Activated T-helper 1 cell treated with Interleukin-2 at 50 U/mL for 16 hours (primary cell): ENCODE measurements at regions not wholly inside any gene's neighbourhood (a gene's known extent, or its start where the extent isn't known, plus 50 kb on each side); places are given as distances from the start of the nearest gene placed in this dataset.
"Not testable (repeated sequence)": the region's sequence is repeated elsewhere in the genome, so short reads cannot be mapped to it uniquely, and the experiment has no call there.

Source experiments
- DNase-seq: peaks from one replicate; pipeline ENCODE4 v3.0.0-alpha.2; 2020; ENCODE audit warnings: low read depth

DNA sequence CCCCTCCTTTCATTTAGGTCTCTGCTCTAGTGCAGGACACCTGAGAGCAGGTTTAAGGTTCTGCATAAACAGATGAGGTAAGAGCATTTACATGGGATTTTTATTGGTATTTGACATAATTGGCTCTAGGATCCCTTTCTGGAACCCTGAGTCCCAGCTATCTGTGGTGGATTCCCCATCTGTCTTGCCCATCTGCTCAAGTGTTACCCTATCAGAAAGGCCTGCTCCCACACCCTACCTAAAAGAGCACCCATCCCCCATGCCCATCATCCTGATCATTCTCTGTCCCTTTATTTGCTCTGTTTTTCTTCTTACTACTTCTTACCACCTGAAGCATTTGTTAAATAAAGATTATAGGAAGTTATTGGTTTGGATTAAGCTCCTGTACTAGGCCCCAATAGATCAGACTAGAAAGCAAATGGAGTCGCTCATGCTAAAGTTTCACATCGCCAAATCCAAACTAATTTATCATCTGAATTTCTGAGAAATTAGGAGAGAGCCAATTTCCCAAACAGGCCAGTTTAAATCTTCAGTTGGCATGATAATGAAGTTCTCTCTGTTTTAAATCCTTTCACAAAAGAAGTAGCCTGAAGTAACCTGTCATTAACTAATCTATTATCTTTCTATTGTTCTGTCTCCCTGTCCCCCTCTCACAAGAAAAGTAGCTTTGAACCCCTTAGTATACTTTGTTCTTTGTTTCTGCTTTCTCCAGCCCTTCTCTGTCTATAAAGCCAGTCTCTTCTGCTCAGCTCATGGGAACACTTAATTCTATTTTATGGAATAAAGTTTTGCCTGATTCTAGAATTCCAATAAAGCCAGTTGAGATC, 178.6 kb downstream of the ZNF674 start:
- no peak for DNase-seq

DNA sequence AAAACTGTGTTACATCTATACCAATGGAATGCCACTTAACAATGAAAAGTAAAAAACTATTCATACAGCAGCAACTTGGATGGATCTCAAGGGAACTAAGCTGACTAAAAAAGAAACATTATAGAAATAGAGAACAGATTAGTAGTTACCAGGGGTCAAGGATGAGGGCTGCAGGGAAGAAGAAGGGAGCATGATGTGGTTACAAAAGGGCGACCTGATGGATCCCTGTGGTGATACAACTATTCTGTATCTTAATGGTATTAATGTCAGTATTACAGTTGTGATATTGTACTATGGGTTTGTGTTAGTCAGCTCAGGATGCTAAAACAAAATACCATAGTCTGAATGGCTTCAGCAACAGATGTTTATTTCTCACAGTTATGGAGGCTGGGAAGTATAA, 190.7 kb downstream of the ZNF674 start:
- DNase-seq: no peak

DNA sequence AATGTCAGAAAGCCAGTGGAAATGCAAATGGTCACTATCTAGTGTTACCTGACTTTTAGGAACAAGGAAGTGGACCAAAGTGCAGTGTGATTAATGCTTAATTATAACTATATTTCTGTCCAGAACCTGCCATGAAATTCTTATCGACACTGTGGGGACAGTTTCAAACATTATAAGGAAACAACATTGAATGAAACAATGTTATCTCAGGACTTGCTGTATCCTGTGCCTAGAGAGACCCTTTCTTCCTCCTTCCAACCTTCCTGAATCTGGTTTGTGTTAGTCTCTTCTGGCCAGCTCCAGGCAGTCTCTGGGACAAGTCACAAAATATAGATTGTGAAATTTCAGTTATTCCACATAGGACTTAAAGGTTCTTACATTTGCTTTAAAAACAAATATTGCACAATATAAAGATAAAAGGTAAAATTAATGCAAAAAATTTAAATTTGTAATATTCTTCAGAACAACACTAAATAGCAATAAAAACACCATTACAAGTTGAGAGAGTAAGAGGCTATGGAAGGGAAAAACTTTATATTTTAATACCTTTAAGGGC, 203.4 kb downstream of the ZNF674 start:
- no peak for DNase-seq

DNA sequence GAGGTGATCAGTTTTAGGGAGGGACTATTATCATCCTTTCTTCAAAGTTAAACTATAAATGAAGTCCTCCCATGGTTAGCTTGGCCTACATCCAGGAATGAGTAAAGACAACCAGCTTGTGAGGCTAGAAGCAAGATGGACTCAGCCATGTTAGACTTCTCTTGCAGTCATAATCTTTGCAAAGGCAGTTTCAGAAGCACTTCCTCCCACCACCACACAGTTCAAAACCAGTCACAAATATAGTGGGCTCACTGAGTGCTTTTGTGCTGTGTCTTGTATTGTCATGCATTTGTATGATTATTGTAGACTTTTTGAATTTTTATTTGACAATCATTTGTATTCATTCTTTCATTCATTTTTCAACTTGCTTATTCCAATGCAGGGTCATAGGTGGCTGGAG, 204.5 kb downstream of the ZNF674 start:
- no peak for DNase-seq

DNA sequence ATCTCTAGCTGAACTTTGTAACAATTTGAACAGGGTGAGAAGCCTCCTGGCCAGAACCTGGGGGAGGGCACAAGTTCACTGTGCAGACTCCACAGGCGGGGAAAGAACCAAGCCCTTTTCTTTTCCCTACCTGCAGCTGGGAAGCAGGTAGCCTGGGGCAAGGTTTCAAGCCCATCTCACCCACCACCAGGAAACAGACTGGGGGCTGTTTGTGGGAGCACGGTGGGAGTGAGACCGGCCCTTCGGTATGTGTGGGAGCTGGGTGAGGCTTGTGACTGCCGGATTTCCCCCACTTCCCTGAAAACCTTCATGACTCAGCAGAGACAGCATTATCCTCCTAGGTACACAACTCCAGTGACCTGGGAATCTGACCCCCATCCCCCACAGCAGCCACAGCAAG, 211.7 kb downstream of the ZNF674 start:
- no peak for DNase-seq

DNA sequence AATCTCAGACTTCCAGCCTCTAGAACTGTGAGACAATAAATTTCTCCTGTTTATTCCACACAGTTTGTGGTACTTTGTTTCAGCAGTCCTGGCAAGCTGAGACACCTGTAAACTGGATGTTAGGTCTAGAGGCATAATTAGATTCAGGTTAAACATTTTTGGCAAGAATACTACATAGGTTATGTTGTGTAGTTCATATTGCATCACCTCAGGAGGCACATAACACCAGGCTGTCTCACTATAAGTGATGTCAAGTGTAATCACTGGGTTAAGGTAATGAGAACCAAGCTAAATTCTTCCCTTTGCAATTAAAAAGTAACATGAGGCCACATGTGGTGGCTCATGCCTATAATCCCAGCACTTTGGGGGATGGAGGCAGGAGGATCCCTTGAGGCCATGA, 214.2 kb downstream of the ZNF674 start:
- DNase-seq: no peak

DNA sequence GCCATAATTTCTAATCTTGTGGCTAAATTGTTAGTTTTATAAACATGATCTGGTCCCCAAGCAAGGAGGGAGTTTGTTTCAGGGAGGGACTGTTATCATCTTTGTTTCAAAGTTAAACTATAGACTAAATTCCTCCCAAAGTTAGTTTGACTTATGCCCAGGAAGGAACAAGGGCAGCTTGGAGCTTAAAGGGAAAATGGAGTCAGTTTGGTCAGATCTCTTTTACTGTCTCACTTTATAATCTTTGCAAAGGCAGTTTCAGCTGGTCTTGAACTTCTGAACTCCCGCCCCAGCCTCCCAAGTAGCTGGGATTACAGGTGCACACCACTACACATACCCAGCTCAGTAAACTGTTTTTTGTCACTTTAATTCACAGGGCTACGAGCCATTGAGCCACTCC, 214.7 kb downstream of the ZNF674 start:
- DNase-seq: no peak

DNA sequence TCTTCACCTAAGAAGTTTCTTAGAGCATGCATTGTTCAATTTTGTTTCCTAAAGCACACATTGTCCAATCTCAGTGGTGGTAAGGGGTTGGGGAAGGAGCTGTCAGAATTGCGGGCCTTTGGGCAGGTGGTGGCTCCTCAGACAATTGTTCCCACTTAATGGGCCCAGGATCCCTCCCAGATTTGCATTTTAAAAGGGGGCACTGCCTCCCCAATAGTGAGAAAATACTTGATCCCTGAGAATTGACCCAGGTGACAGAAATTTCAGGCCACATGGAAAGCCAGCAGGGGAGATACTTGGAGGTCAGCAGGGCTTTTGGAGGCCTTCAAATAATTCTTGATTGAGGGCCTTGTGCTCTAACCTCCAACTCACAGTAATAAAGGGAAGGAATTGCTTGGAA, 217.1 kb downstream of the ZNF674 start:
- DNase-seq: no peak

DNA sequence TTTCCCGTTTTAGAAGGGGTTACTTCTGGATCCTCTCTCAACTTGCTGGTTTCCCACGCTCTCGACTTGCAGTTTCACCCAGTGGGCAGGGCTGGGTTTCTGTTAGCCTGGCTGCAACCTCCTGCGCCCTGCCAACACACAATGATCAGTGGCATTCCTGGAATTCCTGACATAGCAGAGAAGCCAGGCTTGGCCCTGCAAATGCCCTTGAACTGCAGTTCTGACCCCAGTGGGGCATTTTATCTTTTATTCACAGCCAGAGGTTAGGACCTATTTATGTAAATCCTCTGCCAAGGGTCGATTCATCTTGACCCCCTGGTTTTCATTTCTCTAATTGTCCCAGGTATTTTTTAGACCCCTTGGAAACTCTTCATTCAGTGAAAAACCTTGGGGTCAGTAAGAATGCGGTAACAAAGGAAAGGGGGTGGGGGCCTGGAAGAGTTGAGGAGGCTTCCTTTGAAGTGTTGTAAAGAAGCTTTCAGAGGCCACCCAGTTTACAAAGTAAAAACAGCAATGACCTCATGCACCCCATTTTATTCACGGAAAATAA, 217.6 kb downstream of the ZNF674 start:
- no peak for DNase-seq

DNA sequence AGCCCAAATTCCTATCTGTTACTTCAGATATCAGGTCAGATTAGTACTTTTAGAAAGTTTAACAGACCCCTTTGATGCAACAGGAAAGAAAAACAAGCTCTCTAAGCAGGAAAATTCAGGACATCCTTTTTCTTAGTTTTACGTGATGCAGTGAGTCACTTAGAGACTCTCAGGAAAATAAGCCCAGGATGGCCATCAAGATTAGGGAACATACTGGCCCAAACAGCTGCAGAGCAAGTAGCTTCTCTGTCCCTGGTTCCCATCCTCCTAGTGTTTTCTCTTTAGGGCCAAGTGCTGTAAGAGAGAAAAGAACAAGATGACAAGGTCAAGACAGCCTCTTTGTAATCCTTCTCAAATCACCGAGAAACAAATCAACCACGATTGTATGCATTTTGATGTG, 219.1 kb downstream of the ZNF674 start:
- DNase-seq: no peak

DNA sequence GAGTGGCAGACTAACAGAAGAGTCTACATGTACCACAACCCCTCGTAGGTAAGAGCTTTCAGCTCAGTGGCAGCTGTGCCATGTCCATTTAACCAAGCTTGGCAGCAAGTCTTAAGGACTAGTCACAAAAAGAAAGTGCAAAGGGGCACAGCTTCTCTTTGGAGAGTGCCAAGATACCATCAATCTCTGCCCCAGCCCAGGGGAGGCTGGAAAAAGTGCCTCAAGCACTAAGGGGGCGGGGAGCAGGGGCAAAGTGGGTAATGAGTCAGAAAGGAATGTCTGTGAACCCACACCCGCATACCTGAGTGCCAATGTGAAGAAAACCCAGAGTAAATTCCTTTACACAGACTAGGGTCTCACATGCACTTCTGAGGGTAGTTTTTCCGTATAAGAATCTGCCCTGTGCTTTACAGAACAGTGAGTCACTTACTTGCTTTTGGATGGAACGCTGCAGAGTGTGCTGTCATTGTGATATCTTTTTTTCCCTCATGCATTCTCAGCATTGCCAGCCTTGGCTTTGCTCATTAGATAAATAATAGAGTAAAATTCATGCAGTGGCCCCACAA, 219.8 kb downstream of the ZNF674 start:
- DNase-seq: no peak

DNA sequence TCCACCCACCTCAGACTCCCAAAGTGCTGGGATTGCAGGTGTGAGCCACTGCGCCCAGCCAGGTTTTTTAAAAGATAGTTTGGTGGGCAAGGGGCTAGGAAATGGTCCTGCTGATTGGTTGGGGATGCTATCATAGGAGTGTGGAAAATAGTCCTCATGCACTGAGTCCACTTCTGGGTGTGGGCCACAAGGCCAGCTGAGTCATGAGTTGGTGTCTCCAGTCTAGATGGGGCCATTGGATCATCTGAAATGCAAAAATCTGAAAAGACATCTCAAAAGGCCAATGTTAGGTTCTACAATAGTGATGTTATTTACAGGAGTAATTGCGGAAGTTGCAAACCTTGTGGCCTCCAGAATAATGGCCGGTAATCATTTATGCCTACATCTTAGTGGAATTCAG, 221.1 kb downstream of the ZNF674 start:
- DNase-seq: no peak

DNA sequence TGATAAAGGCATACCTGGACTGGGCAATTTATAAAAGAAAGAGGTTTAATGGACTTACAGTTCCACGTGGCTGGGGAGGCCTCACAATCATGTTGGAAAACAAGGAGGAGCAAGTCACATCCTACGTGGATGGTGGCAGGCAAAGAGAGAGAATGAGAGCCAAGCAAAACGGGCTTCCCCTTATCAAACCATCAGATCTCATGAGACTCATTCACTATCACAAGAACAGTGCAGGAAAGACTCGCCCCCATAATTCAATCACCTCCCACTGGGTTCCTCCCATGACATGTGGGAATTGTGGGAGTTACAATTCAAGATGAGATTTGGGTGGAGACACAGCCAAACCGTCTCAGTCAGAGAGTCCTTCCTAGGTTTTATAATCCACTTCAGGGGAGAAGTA, 222.3 kb downstream of the ZNF674 start:
- not testable (repeated sequence) for DNase-seq

DNA sequence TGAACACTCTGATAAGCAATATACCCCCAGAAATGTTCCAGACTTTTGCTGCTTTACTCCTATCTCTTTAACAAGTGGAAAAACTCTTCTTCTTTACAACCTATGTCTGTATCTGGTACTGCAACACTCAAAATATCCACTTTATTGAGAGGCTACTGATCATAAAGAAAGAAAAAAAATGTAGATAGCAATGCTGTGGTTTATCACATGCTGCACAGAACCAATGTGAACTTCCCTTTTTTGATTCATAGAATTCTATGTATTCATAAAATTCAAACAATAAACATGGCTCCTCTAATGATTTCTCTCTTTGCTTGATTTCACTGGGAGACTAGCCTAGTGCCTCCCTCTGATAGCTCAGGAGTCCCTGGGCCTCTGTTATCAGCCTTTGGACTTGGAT, 223.5 kb downstream of the ZNF674 start:
- no peak for DNase-seq

DNA sequence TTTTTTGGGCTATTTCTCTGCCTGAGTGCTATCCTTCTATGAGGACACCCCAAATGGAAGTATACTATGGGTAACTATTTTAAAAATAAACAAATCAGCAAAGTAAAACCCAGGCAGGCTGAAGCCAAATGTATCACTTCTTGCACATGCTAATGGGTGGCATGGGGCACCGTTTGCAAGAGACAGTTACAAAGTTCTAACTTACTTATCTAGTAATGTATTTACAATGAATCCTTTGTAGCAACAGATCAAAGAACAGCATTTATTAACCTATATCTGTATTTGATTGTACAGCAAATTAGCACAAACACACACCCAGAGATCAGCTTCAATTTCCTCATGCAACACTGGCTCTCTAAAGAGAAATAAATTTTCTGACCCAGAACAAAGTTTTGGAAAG, 225.5 kb downstream of the ZNF674 start:
- no peak for DNase-seq

DNA sequence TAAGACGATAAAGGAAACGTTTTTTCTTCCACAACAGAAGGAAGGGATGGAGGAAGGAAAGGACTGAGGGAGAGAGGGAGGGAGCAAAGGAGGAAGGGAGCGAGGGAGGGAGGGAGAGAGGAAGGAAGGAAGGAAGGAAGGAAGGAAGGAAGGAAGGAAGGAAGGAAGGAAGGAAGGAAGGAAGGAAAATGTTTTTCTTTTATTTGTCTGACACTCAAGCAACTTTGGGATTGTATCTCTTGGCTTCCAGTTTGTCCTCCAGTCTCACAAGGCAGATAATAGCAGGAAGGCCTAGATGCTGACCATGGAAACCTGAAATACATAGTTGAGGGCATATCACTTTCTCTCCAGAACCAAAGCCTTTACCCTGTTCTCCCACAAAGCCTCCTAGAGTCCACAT, 226.7 kb downstream of the ZNF674 start:
- DNase-seq: no peak

DNA sequence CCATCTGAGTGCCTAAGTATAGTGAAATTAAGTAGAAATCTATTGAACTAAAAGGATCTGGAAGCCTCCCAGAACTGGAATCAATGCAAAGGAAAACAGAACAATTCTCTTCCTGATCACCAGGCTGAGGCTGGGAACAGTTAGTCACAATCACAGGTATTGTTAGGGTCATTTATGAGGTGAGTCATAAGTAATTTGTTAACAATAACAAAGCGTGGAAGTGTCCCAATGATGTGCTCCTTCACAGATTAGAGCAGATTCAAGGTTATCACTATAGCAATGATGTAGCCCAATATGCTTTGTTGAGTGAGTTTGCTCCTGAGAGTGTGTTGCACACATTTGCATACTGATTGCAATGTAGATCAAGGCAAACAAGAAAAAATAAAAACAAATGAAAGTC, 228.1 kb downstream of the ZNF674 start:
- DNase-seq: no peak

DNA sequence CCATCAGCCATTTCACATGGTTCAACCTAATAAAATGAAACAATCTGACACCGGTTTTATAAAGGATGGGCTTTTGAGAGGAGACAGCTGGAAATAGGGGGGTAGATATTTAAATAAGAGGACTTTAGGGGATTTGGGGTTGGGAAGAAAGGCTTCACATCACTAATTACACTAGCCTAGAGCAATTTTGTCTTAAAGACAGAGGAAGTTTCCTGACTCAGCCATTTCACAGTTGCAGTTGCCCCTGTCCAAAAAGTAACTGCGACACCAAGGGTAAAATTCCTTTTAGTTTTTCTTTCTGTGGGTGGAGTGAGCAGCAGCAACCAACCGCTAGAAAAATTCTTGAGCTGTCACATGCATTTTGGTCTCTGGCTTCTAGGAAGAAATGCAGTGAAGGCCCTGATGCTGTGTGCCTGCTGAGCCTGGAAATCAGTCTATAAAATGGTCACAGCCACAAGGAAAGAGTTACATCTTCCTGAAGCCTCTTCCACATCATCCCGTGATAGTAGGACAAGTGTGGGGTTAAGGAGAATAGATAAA, 233.6 kb downstream of the ZNF674 start:
- no peak for DNase-seq

DNA sequence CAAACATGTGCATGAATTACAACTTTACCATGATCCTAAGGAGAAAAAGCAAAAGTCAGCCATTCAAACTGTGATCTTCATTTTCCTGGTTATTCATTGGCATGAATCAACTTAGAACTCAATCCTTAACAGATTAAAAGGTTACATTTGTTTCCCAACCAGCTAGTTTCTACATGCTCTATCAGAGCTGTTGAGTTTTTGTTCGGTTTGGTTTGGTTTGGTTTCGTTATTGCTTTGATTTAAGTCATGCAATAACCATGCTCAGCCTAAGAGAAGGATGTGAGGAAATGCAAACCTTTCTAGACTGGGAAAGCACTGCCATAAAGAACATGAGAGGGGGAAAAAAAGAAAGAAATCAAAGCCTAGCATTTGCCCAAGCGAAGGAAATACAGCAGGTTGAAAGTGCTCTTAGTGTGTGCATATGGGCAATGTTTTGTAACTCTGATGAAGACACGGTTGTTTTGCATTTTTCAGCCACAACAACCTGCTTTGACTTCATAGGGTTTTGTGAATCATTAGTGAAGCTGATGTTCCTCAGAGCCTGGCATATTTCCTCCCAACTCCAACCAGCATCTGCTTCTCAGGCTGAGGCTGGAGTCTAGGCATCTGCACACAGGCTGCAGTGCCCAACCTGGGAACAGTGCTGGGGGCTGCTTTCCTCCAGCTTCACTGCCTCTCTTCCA, 234.3 kb downstream of the ZNF674 start:
- DNase-seq: no peak

DNA sequence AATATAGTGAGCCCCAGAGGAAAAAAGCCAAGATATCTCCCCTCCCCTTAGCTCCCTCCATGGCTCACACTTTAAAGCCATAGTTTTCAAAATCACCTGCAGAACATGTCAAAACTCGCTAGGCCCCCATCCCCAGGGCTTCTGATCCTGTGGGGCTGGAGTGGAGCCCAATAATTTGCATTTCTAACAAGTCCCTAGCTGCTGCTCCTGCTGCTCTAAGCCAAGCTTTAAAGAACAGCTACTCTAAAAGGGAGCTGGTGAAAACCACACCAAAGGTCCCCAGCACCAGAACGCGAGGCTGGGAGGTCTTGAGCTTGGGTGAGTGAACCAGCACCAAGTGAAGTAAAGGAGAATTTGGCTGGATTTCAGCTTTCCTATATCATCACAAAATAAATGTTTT, 237.1 kb downstream of the ZNF674 start:
- no peak for DNase-seq

DNA sequence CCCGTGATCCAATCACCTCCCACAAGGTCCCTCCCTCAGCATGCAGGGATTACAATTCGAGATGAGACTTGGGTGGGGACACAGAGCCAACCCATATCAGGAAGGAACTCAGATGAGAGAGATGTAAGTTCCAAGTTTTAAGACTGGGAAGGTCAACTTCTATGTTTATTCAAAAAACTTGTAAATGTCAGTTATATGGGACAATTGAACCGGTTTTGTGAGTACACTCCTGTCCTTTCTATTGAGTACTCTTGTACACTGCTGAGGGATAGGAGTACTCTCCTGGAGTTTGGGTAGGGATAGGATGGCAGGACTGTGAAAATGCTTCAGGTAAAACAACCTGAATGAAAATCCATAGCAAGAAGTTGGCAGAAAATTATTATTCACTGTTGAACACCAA, 239.1 kb downstream of the ZNF674 start:
- no peak for DNase-seq

DNA sequence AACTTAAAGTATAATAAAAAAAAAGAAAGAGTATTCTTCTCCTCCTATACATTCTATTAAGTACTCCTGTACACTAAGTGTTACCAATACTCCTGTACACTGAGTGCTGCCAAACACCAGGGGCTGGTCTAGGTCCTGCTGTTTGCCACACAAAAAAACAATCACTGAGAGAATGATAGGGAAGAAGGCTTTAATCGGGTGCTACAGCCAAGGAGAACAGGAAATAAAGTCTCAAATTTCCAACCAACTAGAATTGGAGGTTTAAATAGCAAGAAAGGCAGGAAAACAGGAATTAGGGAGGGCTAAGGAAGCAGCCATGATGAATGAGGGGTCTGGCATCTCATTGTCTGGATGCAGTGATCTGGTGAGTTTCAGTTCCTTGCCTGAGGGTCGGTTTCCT, 239.8 kb downstream of the ZNF674 start:
- DNase-seq: no peak

DNA sequence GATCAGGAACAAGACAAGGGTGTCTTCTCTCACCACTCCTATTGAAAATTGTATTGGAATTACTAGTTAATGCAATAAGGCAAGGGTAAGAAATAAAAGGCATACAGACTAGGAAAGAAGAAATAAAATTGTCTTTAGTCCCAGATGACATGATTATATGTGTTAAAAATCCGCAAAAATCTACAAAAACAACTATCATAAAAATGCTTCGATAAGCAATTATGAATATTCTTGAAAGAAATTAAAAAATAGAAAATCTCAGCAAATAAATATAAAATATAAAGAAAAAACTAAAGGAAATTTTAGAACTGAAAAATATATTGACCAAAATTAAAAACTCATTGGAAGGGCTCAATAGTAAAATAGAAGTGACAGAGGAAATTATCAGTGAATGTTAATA, 243.3 kb downstream of the ZNF674 start:
- no peak for DNase-seq
